Dedifferentiated amniotic fluid mesenchymal stem cell (primary cell): ENCODE measurements at regions not wholly inside any gene's neighbourhood (a gene's known extent, or its start where the extent isn't known, plus 50 kb on each side); places are given as distances from the start of the nearest gene placed in this dataset.

Source experiments
- DNase-seq: peaks from one replicate; pipeline ENCODE4 v3.0.0-alpha.2; 2016; ENCODE audit errors: extremely low spot score

- DNase-seq, result no peak
Observed at GRCh38 chr2:105573490-105573889, 171.2 kb upstream of the NCK2 start.

GRCh38 chr2:105571445-105571987 lies 172.7 kb upstream of the FHL2 start:
- DNase-seq, result no peak

GRCh38 chr2:105570757-105571156 lies 171.9 kb upstream of the FHL2 start:
- no peak for DNase-seq

- no peak for DNase-seq
Observed at GRCh38 chr2:105570326-105570725, 171.5 kb upstream of the FHL2 start.

GRCh38 chr2:105569606-105570005 lies 170.8 kb upstream of the FHL2 start:
- DNase-seq, result no peak

GRCh38 chr2:105567996-105568494 lies 169.2 kb upstream of the FHL2 start:
- peak; percentile 28 for DNase-seq

GRCh38 chr2:105563000-105563719 lies 164.3 kb upstream of the FHL2 start:
- DNase-seq, result no peak

GRCh38 chr2:105561401-105561800 lies 162.6 kb upstream of the FHL2 start:
- no peak for DNase-seq

GRCh38 chr2:105560157-105560556 lies 161.3 kb upstream of the FHL2 start:
- no peak for DNase-seq

GRCh38 chr2:105557021-105557920 lies 158.4 kb upstream of the FHL2 start:
- no peak for DNase-seq

- DNase-seq, result no peak
Observed at GRCh38 chr2:105556366-105556765, 157.5 kb upstream of the FHL2 start.

GRCh38 chr2:105554235-105554634 lies 155.4 kb upstream of the FHL2 start:
- no peak for DNase-seq

- DNase-seq, result peak; percentile 32
Observed at GRCh38 chr2:105553538-105554196, 154.8 kb upstream of the FHL2 start.

GRCh38 chr2:105546628-105546974 lies 147.8 kb upstream of the FHL2 start:
- DNase-seq, result no peak

- DNase-seq, result peak; percentile 60
Observed at GRCh38 chr2:105545730-105546627, 147.1 kb upstream of the FHL2 start.

GRCh38 chr2:105544591-105545377 lies 145.9 kb upstream of the FHL2 start:
- DNase-seq, result no peak

GRCh38 chr2:105541189-105542050 lies 142.6 kb upstream of the FHL2 start:
- DNase-seq, result no peak

- DNase-seq, result no peak
Observed at GRCh38 chr2:105540642-105541041, 141.8 kb upstream of the FHL2 start.

- DNase-seq, result no peak
Observed at GRCh38 chr2:105539331-105539730, 140.5 kb upstream of the FHL2 start.
